H9 (cell line): ENCODE measurements at regions not wholly inside any gene's neighbourhood (a gene's known extent, or its start where the extent isn't known, plus 50 kb on each side); places are given as distances from the start of the nearest gene placed in this dataset.

ENCODE experiments used
- DNase-seq: peaks from one replicate; pipeline ENCODE4 v3.0.0-alpha.2; 2017
- H2AFZ ChIP-seq: one replicate; pipeline ENCODE4 v1.6.1; 2013; ENCODE audit warnings: mild to moderate bottlenecking, low read length, control low read depth, moderate library complexity
- H2AK5ac ChIP-seq: 2 replicates; pipeline ENCODE4 v1.6.1; 2013; ENCODE audit warnings: low read length, control low read depth, mixed read lengths; ENCODE audit not compliant: insufficient read length
- H2BK120ac ChIP-seq: one replicate; pipeline ENCODE4 v1.6.1; 2013; ENCODE audit warnings: low read depth, mild to moderate bottlenecking, low read length, control low read depth, inconsistent platforms; ENCODE audit not compliant: poor library complexity, severe bottlenecking
- H2BK12ac ChIP-seq: 2 replicates; pipeline ENCODE4 v1.6.1; 2013; ENCODE audit warnings: low read length, control low read depth, mixed read lengths, low read depth; ENCODE audit not compliant: insufficient read length
- H2BK15ac ChIP-seq: 2 replicates; pipeline ENCODE4 v1.6.1; 2013; ENCODE audit warnings: low read depth, low read length, control low read depth
- H2BK20ac ChIP-seq: one replicate; pipeline ENCODE4 v1.6.1; 2013; ENCODE audit warnings: low read depth, mild to moderate bottlenecking, low read length, control low read depth, inconsistent platforms; ENCODE audit not compliant: poor library complexity, severe bottlenecking
- H2BK5ac ChIP-seq: 2 replicates; pipeline ENCODE4 v1.6.1; 2013; ENCODE audit warnings: low read length, control low read depth, mixed read lengths; ENCODE audit not compliant: insufficient read length
- H3K14ac ChIP-seq: 2 replicates; pipeline ENCODE4 v1.6.1; 2013; ENCODE audit warnings: low read length, control low read depth; ENCODE audit not compliant: insufficient read depth
- H3K18ac ChIP-seq: 2 replicates; pipeline ENCODE4 v1.6.1; 2013; ENCODE audit warnings: low read depth, mild to moderate bottlenecking, mixed read lengths, low read length, control low read depth; ENCODE audit not compliant: insufficient read length
- H3K23ac ChIP-seq: 2 replicates; pipeline ENCODE4 v1.6.1; 2013; ENCODE audit warnings: low read length, control low read depth, mixed read lengths, low read depth; ENCODE audit not compliant: insufficient read length
- H3K23me2 ChIP-seq: 2 replicates; pipeline ENCODE4 v1.6.1; 2013; ENCODE audit warnings: low read depth, mild to moderate bottlenecking, mixed read lengths, low read length, control low read depth; ENCODE audit not compliant: insufficient read length, poor library complexity, severe bottlenecking
- H3K27ac ChIP-seq: 2 replicates; pipeline ENCODE4 v1.5.1; 2013; ENCODE audit warnings: low read length, control low read depth, mixed read lengths, low read depth; ENCODE audit not compliant: insufficient read length
- H3K27me3 ChIP-seq: 2 replicates; pipeline ENCODE4 v1.6.1; 2013; ENCODE audit warnings: low read length, control low read depth, inconsistent platforms; ENCODE audit not compliant: insufficient read depth
- H3K4ac ChIP-seq: 2 replicates; pipeline ENCODE4 v1.6.1; 2013; ENCODE audit warnings: low read depth, mild to moderate bottlenecking, control low read depth, inconsistent platforms, low read length, moderate library complexity
- H3K4me1 ChIP-seq: 2 replicates; pipeline ENCODE4 v1.6.1; 2013; ENCODE audit warnings: low read length, control low read depth, inconsistent platforms; ENCODE audit not compliant: insufficient read depth
- H3K4me2 ChIP-seq: 2 replicates; pipeline ENCODE4 v1.6.1; 2013; ENCODE audit warnings: low read length, control low read depth, mixed read lengths; ENCODE audit not compliant: insufficient read length, insufficient read depth
- H3K56ac ChIP-seq: 2 replicates; pipeline ENCODE4 v1.6.1; 2013; ENCODE audit warnings: low read depth, mild to moderate bottlenecking, mixed read lengths, low read length, control low read depth; ENCODE audit not compliant: insufficient read length
- H3K79me1 ChIP-seq: 2 replicates; pipeline ENCODE4 v1.6.1; 2013; ENCODE audit warnings: low read depth, mild to moderate bottlenecking, moderate library complexity, low read length, control low read depth, inconsistent platforms; ENCODE audit not compliant: insufficient read depth, poor library complexity, severe bottlenecking
- H3K79me2 ChIP-seq: 2 replicates; pipeline ENCODE4 v1.6.1; 2013; ENCODE audit warnings: low read length, control low read depth, inconsistent platforms; ENCODE audit not compliant: insufficient read depth
- H3K9ac ChIP-seq: 2 replicates; pipeline ENCODE4 v1.6.1; 2013; ENCODE audit warnings: low read length, control low read depth, mixed read lengths; ENCODE audit not compliant: insufficient read length; ENCODE audit errors: extremely low read depth
- H3K9me3 ChIP-seq: one replicate; pipeline ENCODE4 v1.6.1; 2013; ENCODE audit warnings: low read depth, low read length, inconsistent platforms; ENCODE audit not compliant: control insufficient read depth
- H3T11ph ChIP-seq: one replicate; pipeline ENCODE4 v1.6.1; 2013; ENCODE audit warnings: mild to moderate bottlenecking, low read length, control low read depth, inconsistent platforms
- H4K20me1 ChIP-seq: one replicate; pipeline ENCODE4 v1.6.1; 2013; ENCODE audit not compliant: control insufficient read depth, insufficient read length, insufficient read depth
- H4K5ac ChIP-seq: 2 replicates; pipeline ENCODE4 v1.6.1; 2013; ENCODE audit warnings: low read depth, mild to moderate bottlenecking, mixed read lengths, low read length, control low read depth; ENCODE audit not compliant: insufficient read length
- H4K8ac ChIP-seq: replicated peaks from 2 replicates; pipeline ENCODE4 v1.6.1; 2013; ENCODE audit warnings: low read length, control low read depth, mixed read lengths, low read depth; ENCODE audit not compliant: insufficient read length
- H4K91ac ChIP-seq: 2 replicates; pipeline ENCODE4 v1.6.1; 2013; ENCODE audit warnings: low read depth, mild to moderate bottlenecking, moderate library complexity, mixed read lengths, low read length, control low read depth; ENCODE audit not compliant: insufficient read length
- H3K27ac Mint-ChIP-seq, 3 experiments: 2 replicates in 2 of 3; 3 replicates in 1 of 3; pipeline ENCODE4 v1.8.0; 2020 to 2021; ENCODE audit warnings: mixed read lengths in 3 of 3, mild to moderate bottlenecking in 1 of 3, moderate library complexity in 1 of 3
- H3K27me3 Mint-ChIP-seq: 2 replicates; pipeline ENCODE4 v1.8.0; 2021; ENCODE audit warnings: low read depth, mild to moderate bottlenecking, moderate library complexity, mixed read lengths
- H3K36me3 Mint-ChIP-seq, 3 experiments: 2 replicates in 2 of 3; 3 replicates in 1 of 3; pipeline ENCODE4 v1.8.0; 2020 to 2021; ENCODE audit warnings: low read depth in 3 of 3, mixed read lengths in 3 of 3; ENCODE audit not compliant: insufficient read depth in 1 of 3
- H3K4me1 Mint-ChIP-seq, 2 experiments: 2 replicates each; pipeline ENCODE4 v1.8.0; 2020; ENCODE audit warnings: mixed read lengths in 2 of 2
- H3K4me3 Mint-ChIP-seq, 2 experiments: 2 replicates in 1 of 2; 3 replicates in 1 of 2; pipeline ENCODE4 v1.8.0; 2020 to 2021; ENCODE audit warnings: mild to moderate bottlenecking in 2 of 2, mixed read lengths in 2 of 2, moderate library complexity in 1 of 2
- H3K9me3 Mint-ChIP-seq, 2 experiments: 2 replicates in 1 of 2; 3 replicates in 1 of 2; pipeline ENCODE4 v1.8.0; 2020; ENCODE audit warnings: mild to moderate bottlenecking in 2 of 2, mixed read lengths in 2 of 2, moderate library complexity in 1 of 2
- WGBS: extraction: QIAGEN DNeasy Blood & Tissue Kit; methylation state at CpG from one replicate; pipeline ENCODE4 v1.1.7; 2013; ENCODE audit warnings: missing lambda C conversion rate, low lambda C conversion rate, mixed read lengths; ENCODE audit not compliant: insufficient read length; ENCODE audit errors: extremely low coverage; 5-methylcytosine and 5-hydroxymethylcytosine counted together
- TF ChIP-seq, protein P1 (sequence below): fragments of 200-600 bp; sonication (generic); conservative IDR thresholded peaks from 3 replicates; pipeline ENCODE4 v1.8.0; 2021; ENCODE audit warnings: antibody characterized with exemption, mild to moderate bottlenecking

DNA sequence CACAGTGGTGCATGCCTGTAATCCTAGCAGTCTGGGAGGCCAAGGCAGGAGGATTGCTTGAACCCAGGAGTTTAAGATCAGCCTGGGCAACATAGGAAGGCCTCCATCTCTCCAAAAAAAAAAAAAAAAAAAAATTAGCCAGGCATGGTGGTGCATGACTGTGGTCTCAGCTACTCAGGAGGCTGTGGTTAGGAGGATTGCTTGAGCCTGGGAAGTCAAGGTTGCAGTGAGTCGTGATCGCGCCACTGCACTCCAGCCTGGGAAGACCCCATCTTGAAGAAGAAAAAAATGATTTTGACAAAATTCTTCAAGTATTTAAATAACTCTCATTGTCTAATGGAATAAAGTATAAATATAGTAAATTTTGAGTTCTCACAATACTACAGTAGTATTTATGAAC, 219.2 kb upstream of the SSTR1 start:
- WGBS = no CpG with 5 or more reads among the region's 3 CpGs
- Histone ChIP-seq H2AK5ac (no peak overlapping the region), H4K5ac (no peak overlapping the region), H4K20me1 (no peaks in the 10 kb centered on the region), H2BK120ac (no peak overlapping the region), H3K9ac (no peak overlapping the region), H3K56ac (no peak overlapping the region), H3K14ac (no peak overlapping the region), H3K79me2 (no peaks in the 10 kb centered on the region), H3K23me2 (no peaks in the 10 kb centered on the region), H2BK20ac (no peak overlapping the region), H3T11ph (no peak overlapping the region), H2BK15ac (no peak overlapping the region), H3K27me3 (no peaks in the 10 kb centered on the region), H3K4me1 (peaks cover 7% of the 10 kb centered on the region; the same call in 1 of the 2 replicates), H3K23ac (no peak overlapping the region), H3K4ac (no peak overlapping the region), H3K4me2 (no peak overlapping the region), H3K79me1 (no peaks in the 10 kb centered on the region), H2AFZ (no peak overlapping the region), H3K27ac (no peak overlapping the region), H4K8ac (no peak overlapping the region), H2BK5ac (no peak overlapping the region), H2BK12ac (no peak overlapping the region), H4K91ac (no peak overlapping the region), H3K18ac (no peak overlapping the region), H3K9me3 (no peaks in the 10 kb centered on the region)
- H3K27ac Mint-ChIP-seq = no peak overlapping the region
- no peaks in the 10 kb centered on the region for H3K27me3 Mint-ChIP-seq
- peaks cover 0 to 2% of the 10 kb centered on the region in 2 experiments; a peak in 2 of 5 replicates for H3K9me3 Mint-ChIP-seq
- TF ChIP-seq, protein P1, sequence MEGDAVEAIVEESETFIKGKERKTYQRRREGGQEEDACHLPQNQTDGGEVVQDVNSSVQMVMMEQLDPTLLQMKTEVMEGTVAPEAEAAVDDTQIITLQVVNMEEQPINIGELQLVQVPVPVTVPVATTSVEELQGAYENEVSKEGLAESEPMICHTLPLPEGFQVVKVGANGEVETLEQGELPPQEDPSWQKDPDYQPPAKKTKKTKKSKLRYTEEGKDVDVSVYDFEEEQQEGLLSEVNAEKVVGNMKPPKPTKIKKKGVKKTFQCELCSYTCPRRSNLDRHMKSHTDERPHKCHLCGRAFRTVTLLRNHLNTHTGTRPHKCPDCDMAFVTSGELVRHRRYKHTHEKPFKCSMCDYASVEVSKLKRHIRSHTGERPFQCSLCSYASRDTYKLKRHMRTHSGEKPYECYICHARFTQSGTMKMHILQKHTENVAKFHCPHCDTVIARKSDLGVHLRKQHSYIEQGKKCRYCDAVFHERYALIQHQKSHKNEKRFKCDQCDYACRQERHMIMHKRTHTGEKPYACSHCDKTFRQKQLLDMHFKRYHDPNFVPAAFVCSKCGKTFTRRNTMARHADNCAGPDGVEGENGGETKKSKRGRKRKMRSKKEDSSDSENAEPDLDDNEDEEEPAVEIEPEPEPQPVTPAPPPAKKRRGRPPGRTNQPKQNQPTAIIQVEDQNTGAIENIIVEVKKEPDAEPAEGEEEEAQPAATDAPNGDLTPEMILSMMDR = no peak
- H3K36me3 Mint-ChIP-seq = peaks cover 0 to under 1% (median 0%) of the 10 kb centered on the region in 3 experiments; a peak in 1 of 7 replicates
- H3K4me3 Mint-ChIP-seq = no peak overlapping the region
- peaks cover 31 to 33% of the 10 kb centered on the region in 2 experiments for H3K4me1 Mint-ChIP-seq
- no peak for DNase-seq
